HCT116 (cell line): ENCODE measurements at regions not wholly inside any gene's neighbourhood (a gene's known extent, or its start where the extent isn't known, plus 50 kb on each side); places are given as distances from the start of the nearest gene placed in this dataset.

ENCODE experiments used
- ATAC-seq: fragments of 200-7000 bp; cut with Tn5 transposase; 2 replicates; pipeline ENCODE4 v1.9.1; 2020; ENCODE audit warnings: mild to moderate bottlenecking, moderate library complexity
- BruUV-seq: library from RNA; stranded (reverse); fragments of 400-500 nt; replicated peaks from 2 replicates; lab custom pipeline; 2021; lab: Mats Ljungman, UMichigan
- CTCF ChIA-PET: fragments of 300-600 bp; sonication (Branson Sonifier 250); formaldehyde crosslinking; loops from one replicate; lab custom pipeline; 2021; ENCODE audit warnings: antibody characterized with exemption; lab: Charles Lee
- POLR2A ChIA-PET: fragments of 300-600, 350-600 bp; sonication (Branson Sonifier 250); formaldehyde crosslinking; loops from one replicate; lab custom pipeline; 2021; ENCODE audit warnings: antibody characterized with exemption; lab: Charles Lee
- RAD21 ChIA-PET, 2 experiments: fragments of 300-600 bp; sonication (Branson Sonifier 250); formaldehyde crosslinking; loops; one replicate each; lab custom pipeline; 2023; ENCODE audit warnings: low total read pairs in 2 of 2; ENCODE audit not compliant: uncharacterized antibody in 2 of 2, unreplicated experiment in 2 of 2, low non-redundant PET in 1 of 2; lab: Charles Lee
- DNase-seq: peaks from one replicate; pipeline ENCODE4 v3.0.0-alpha.2; 2010; ENCODE audit warnings: low read depth, low spot score
- H2AFZ ChIP-seq: fragments of 200-600 bp; shearing (Covaris generic), sonication (generic); 2 replicates; pipeline ENCODE4 v1.6.1; 2017; ENCODE audit warnings: low read depth, mixed run types, mixed read lengths, antibody characterized with exemption, low read length; ENCODE audit not compliant: poor library complexity, severe bottlenecking
- H3K27ac ChIP-seq: 2 replicates; pipeline ENCODE4 v1.5.1; 2012; ENCODE audit warnings: low read depth, low read length
- H3K27me3 ChIP-seq: fragments of 200-600 bp; sonication (generic); 2 replicates; pipeline ENCODE4 v1.6.1; 2016; ENCODE audit warnings: mixed run types, low read length, mixed read lengths; ENCODE audit not compliant: insufficient read depth
- H3K36me3 ChIP-seq, 2 experiments: fragments of 200-500 bp in 1 of 2; fragments of 200-600 bp in 1 of 2; sonication (Bioruptor generic) in 1 of 2; sonication (generic) in 1 of 2; 2 replicates each; pipeline versions ENCODE4 v1.5.1 to v1.6.1; 2014 to 2016; ENCODE audit warnings: low read length in 2 of 2, inconsistent platforms in 1 of 2, mixed read lengths in 1 of 2, mixed run types in 1 of 2; ENCODE audit not compliant: insufficient read depth in 2 of 2, control insufficient read depth in 1 of 2
- H3K4me1 ChIP-seq, 2 experiments: fragments of 200-600 bp in 1 of 2; sonication (generic) in 1 of 2; 2 replicates each; pipeline versions ENCODE4 v1.5.1 to v1.6.1; 2012 to 2017; ENCODE audit warnings: low read length in 2 of 2, inconsistent platforms in 1 of 2, mild to moderate bottlenecking in 1 of 2, mixed read lengths in 1 of 2, mixed run types in 1 of 2, moderate library complexity in 1 of 2; ENCODE audit not compliant: insufficient read depth in 2 of 2, control insufficient read depth in 1 of 2
- H3K4me2 ChIP-seq: fragments of 200-600 bp; sonication (generic); 2 replicates; pipeline ENCODE4 v1.6.1; 2017; ENCODE audit warnings: mixed run types, low read length, mixed read lengths
- H3K4me3 ChIP-seq, 2 experiments: fragments of 200-600 bp in 1 of 2; sonication (generic) in 1 of 2; replicated peaks in 1 of 2; 2 replicates each; pipeline ENCODE4 v1.5.1; 2011 to 2016; ENCODE audit warnings: low read length in 2 of 2, control low read depth in 1 of 2, low read depth in 1 of 2, mild to moderate bottlenecking in 1 of 2, mixed read lengths in 1 of 2, mixed run types in 1 of 2
- H3K79me2 ChIP-seq: fragments of 200-600 bp; sonication (generic); 2 replicates; pipeline ENCODE4 v1.6.1; 2017; ENCODE audit warnings: mild to moderate bottlenecking, mixed run types, low read length, moderate library complexity, mixed read lengths; ENCODE audit not compliant: insufficient read depth
- H3K9ac ChIP-seq: fragments of 200-600 bp; sonication (generic); 2 replicates; pipeline ENCODE4 v1.6.1; 2016; ENCODE audit warnings: low read length, mixed read lengths
- H3K9me2 ChIP-seq: fragments of 200-600 bp; sonication (generic), shearing (Covaris generic); 2 replicates; pipeline ENCODE4 v1.6.1; 2017; ENCODE audit warnings: mixed run types, mild to moderate bottlenecking, moderate library complexity; ENCODE audit not compliant: insufficient read depth
- H3K9me3 ChIP-seq, 2 experiments: fragments of 200-500 bp in 1 of 2; fragments of 200-600 bp in 1 of 2; sonication (Bioruptor generic) in 1 of 2; sonication (generic) in 1 of 2; 2 replicates each; pipeline ENCODE4 v1.6.1; 2014 to 2017; ENCODE audit warnings: low read length in 2 of 2, mixed read lengths in 2 of 2, inconsistent platforms in 1 of 2, low read depth in 1 of 2, mild to moderate bottlenecking in 1 of 2, mixed run types in 1 of 2, moderate library complexity in 1 of 2; ENCODE audit not compliant: control insufficient read depth in 1 of 2, insufficient read depth in 1 of 2
- H4K20me1 ChIP-seq: fragments of 200-600 bp; sonication (generic), shearing (Covaris generic); 2 replicates; pipeline ENCODE4 v1.6.1; 2017; ENCODE audit warnings: mixed run types, mild to moderate bottlenecking, moderate library complexity; ENCODE audit not compliant: insufficient read depth
- CBX3 ChIP-seq: IDR thresholded peaks from 2 replicates; pipeline ENCODE4 v1.6.1; 2012; ENCODE audit warnings: low read depth
- CEBPB ChIP-seq: IDR thresholded peaks from 2 replicates; pipeline ENCODE4 v1.6.1; 2012; ENCODE audit warnings: low read depth
- EGR1 ChIP-seq: IDR thresholded peaks from 2 replicates; pipeline ENCODE4 v1.6.1; 2012; ENCODE audit warnings: low read depth
- ELF1 ChIP-seq: IDR thresholded peaks from 2 replicates; pipeline ENCODE4 v1.6.1; 2012; ENCODE audit warnings: low read depth, borderline replicate concordance
- EZH2phosphoT487 ChIP-seq: fragments of 200-600 bp; IDR thresholded peaks from 2 replicates; pipeline ENCODE4 v1.6.1; 2018; ENCODE audit warnings: antibody characterized with exemption, borderline replicate concordance
- FOSL1 ChIP-seq: IDR thresholded peaks from 2 replicates; pipeline ENCODE4 v1.6.1; 2012; ENCODE audit warnings: low read depth
- JUND ChIP-seq: IDR thresholded peaks from 2 replicates; pipeline ENCODE4 v1.6.1; 2012
- POLR2A ChIP-seq: IDR thresholded peaks from 2 replicates; pipeline ENCODE4 v1.7.0; 2011; ENCODE audit warnings: borderline replicate concordance; ENCODE audit not compliant: insufficient read depth, insufficient read length; ENCODE audit errors: extremely low read depth
- POLR2AphosphoS5 ChIP-seq: IDR thresholded peaks from 2 replicates; pipeline ENCODE4 v1.6.1; 2011; ENCODE audit warnings: mild to moderate bottlenecking, low read depth, low read length, moderate library complexity
- SIN3A ChIP-seq: IDR thresholded peaks from 2 replicates; pipeline ENCODE4 v1.6.1; 2012; ENCODE audit warnings: low read depth
- SP1 ChIP-seq: IDR thresholded peaks from 2 replicates; pipeline ENCODE4 v1.6.1; 2012; ENCODE audit warnings: low read depth
- SRF ChIP-seq: IDR thresholded peaks from 2 replicates; pipeline ENCODE4 v1.6.1; 2012; ENCODE audit warnings: low read depth
- TCF7L2 ChIP-seq: IDR thresholded peaks from 2 replicates; pipeline ENCODE4 v1.7.0; 2011; ENCODE audit warnings: borderline replicate concordance, inconsistent platforms; ENCODE audit not compliant: insufficient read depth, insufficient read length; ENCODE audit errors: extremely low read depth
- ZFX ChIP-seq: fragments of 450-650 bp; IDR thresholded peaks from 2 replicates; pipeline ENCODE4 v1.6.1; 2017
- ZNF274 ChIP-seq: fragments of 200-500 bp; sonication (Bioruptor generic); IDR thresholded peaks from 2 replicates; pipeline ENCODE4 v1.6.1; 2014; ENCODE audit warnings: mild to moderate bottlenecking, low read depth, low read length, inconsistent platforms
- intact Hi-C: fragments of 100-400 bp; cut with micrococcal nuclease; formaldehyde crosslinking; loops from 2 replicates; pipeline ENCODE4 v1.10.0; 2022
- TF ChIP-seq, protein P1 (sequence below), 3 experiments: fragments of 200-600 bp in 1 of 3; sonication (generic) in 1 of 3; IDR thresholded peaks in 2 of 3; conservative IDR thresholded peaks in 1 of 3; 2 replicates each; pipeline ENCODE4 v1.5.1; 2012 to 2017; ENCODE audit warnings: low read depth in 2 of 3, low read length in 2 of 3, antibody characterized with exemption in 1 of 3, borderline replicate concordance in 1 of 3, control low read depth in 1 of 3, mild to moderate bottlenecking in 1 of 3, mixed read lengths in 1 of 3, mixed run types in 1 of 3, moderate library complexity in 1 of 3; ENCODE audit not compliant: insufficient read depth in 1 of 3
- TF ChIP-seq, protein P2 (sequence below): IDR thresholded peaks from 2 replicates; pipeline ENCODE4 v1.6.1; 2012
- TF ChIP-seq, protein P3 (sequence below): IDR thresholded peaks from 2 replicates; pipeline ENCODE4 v1.6.1; 2011; ENCODE audit warnings: mild to moderate bottlenecking, low read length, moderate library complexity; ENCODE audit not compliant: insufficient replicate concordance; ENCODE audit errors: extremely low read depth
- TF ChIP-seq, protein P4 (sequence below): IDR thresholded peaks from 2 replicates; pipeline ENCODE4 v1.6.1; 2012; ENCODE audit warnings: low read depth
- TF ChIP-seq, protein P5 (sequence below): IDR thresholded peaks from 2 replicates; pipeline ENCODE4 v1.6.1; 2012

DNA sequence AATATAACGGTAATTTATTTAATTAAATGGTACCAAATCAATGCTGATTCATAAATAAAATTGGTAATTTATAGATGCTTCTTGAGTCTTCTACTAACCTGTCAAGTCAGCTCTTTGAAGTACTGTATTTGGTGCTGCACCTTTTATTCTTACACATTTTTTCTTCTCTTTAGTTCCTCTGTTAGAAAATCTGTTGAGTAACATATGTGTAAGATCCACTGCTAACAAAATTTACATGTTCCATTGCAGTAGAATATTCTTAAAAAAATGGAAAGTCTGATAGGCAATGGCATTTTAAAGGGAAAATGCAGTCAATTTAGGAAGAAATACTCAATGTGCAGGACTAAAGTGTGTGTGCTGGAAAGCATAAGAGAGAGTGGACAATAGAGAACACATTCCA, 936.6 kb downstream of the ZPLD1 start (continued):
- TF ChIP-seq, protein P1, sequence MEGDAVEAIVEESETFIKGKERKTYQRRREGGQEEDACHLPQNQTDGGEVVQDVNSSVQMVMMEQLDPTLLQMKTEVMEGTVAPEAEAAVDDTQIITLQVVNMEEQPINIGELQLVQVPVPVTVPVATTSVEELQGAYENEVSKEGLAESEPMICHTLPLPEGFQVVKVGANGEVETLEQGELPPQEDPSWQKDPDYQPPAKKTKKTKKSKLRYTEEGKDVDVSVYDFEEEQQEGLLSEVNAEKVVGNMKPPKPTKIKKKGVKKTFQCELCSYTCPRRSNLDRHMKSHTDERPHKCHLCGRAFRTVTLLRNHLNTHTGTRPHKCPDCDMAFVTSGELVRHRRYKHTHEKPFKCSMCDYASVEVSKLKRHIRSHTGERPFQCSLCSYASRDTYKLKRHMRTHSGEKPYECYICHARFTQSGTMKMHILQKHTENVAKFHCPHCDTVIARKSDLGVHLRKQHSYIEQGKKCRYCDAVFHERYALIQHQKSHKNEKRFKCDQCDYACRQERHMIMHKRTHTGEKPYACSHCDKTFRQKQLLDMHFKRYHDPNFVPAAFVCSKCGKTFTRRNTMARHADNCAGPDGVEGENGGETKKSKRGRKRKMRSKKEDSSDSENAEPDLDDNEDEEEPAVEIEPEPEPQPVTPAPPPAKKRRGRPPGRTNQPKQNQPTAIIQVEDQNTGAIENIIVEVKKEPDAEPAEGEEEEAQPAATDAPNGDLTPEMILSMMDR (IDR thresholded peaks at IDR 0.05 in 2 of 3, conservative IDR thresholded peaks at IDR 0.05 in 1 of 3; ENCODE audit: borderline replicate concordance in 1 of 3, insufficient read depth in 1 of 3, low read depth in 2 of 3, low read length in 2 of 3), result no peak
- TF ChIP-seq EZH2phosphoT487, result no peak
- no peak for TF ChIP-seq CBX3
- no peak for TF ChIP-seq POLR2A
- TF ChIP-seq ZFX, result no peak
- no peak for TF ChIP-seq ZNF274
- TF ChIP-seq, all 23 proteins: peak for 0

DNA sequence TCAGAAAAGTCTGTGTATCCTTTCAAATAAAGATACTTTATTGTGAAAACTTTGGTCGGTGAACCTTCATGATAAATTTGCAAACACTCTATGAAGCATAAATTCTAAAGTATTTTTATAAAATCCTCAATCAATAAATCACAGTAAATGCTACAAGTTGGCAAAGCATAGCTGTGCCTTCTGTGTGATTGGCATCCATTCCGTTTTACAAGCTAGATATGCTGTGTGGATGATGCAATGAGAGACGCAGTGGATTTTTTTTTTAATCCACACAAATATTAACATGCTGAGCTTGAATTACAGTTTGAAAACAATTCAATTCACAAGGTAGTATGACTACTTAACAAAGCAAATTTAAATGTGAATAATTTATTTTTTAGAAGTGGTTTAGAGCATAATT, 937.2 kb downstream of the ZPLD1 start:
- TF ChIP-seq, protein P2, sequence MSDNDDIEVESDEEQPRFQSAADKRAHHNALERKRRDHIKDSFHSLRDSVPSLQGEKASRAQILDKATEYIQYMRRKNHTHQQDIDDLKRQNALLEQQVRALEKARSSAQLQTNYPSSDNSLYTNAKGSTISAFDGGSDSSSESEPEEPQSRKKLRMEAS, result no peak
- TF ChIP-seq, protein P3, sequence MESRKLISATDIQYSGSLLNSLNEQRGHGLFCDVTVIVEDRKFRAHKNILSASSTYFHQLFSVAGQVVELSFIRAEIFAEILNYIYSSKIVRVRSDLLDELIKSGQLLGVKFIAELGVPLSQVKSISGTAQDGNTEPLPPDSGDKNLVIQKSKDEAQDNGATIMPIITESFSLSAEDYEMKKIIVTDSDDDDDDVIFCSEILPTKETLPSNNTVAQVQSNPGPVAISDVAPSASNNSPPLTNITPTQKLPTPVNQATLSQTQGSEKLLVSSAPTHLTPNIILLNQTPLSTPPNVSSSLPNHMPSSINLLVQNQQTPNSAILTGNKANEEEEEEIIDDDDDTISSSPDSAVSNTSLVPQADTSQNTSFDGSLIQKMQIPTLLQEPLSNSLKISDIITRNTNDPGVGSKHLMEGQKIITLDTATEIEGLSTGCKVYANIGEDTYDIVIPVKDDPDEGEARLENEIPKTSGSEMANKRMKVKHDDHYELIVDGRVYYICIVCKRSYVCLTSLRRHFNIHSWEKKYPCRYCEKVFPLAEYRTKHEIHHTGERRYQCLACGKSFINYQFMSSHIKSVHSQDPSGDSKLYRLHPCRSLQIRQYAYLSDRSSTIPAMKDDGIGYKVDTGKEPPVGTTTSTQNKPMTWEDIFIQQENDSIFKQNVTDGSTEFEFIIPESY, result no peak
- no peak for TF ChIP-seq ZNF274
- TF ChIP-seq POLR2AphosphoS5, result no peak
- TF ChIP-seq ELF1, result no peak
- no peak for TF ChIP-seq SP1
- no peak for TF ChIP-seq FOSL1
- no peak for TF ChIP-seq CEBPB
- no peak for TF ChIP-seq TCF7L2
- no peak for TF ChIP-seq SIN3A
- TF ChIP-seq EGR1, result no peak
- TF ChIP-seq JUND, result no peak
- TF ChIP-seq SRF, result no peak
- TF ChIP-seq, protein P4, sequence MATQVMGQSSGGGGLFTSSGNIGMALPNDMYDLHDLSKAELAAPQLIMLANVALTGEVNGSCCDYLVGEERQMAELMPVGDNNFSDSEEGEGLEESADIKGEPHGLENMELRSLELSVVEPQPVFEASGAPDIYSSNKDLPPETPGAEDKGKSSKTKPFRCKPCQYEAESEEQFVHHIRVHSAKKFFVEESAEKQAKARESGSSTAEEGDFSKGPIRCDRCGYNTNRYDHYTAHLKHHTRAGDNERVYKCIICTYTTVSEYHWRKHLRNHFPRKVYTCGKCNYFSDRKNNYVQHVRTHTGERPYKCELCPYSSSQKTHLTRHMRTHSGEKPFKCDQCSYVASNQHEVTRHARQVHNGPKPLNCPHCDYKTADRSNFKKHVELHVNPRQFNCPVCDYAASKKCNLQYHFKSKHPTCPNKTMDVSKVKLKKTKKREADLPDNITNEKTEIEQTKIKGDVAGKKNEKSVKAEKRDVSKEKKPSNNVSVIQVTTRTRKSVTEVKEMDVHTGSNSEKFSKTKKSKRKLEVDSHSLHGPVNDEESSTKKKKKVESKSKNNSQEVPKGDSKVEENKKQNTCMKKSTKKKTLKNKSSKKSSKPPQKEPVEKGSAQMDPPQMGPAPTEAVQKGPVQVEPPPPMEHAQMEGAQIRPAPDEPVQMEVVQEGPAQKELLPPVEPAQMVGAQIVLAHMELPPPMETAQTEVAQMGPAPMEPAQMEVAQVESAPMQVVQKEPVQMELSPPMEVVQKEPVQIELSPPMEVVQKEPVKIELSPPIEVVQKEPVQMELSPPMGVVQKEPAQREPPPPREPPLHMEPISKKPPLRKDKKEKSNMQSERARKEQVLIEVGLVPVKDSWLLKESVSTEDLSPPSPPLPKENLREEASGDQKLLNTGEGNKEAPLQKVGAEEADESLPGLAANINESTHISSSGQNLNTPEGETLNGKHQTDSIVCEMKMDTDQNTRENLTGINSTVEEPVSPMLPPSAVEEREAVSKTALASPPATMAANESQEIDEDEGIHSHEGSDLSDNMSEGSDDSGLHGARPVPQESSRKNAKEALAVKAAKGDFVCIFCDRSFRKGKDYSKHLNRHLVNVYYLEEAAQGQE, result no peak
- TF ChIP-seq, protein P5, sequence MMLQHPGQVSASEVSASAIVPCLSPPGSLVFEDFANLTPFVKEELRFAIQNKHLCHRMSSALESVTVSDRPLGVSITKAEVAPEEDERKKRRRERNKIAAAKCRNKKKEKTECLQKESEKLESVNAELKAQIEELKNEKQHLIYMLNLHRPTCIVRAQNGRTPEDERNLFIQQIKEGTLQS, result no peak
- Histone ChIP-seq H2AFZ (no peak overlapping the region), H3K9me2 (no peaks in the 10 kb centered on the region), H3K9me3 (no peaks in the 10 kb centered on the region), H3K9ac (no peak overlapping the region), H3K4me1 (no peaks in the 10 kb centered on the region), H3K79me2 (no peaks in the 10 kb centered on the region), H3K27ac (no peak overlapping the region), H3K4me3 (no peak overlapping the region), H3K27me3 (no peaks in the 10 kb centered on the region), H3K36me3 (no peaks in the 10 kb centered on the region), H4K20me1 (no peaks in the 10 kb centered on the region), H3K4me2 (no peak overlapping the region)
- RAD21 ChIA-PET, result no interaction called here
- intact Hi-C loops, result no loop called here
- POLR2A ChIA-PET, result no interaction called here
- DNase-seq (no peak), ATAC-seq (no peak)
- BruUV-seq, result no TSS peak
- CTCF ChIA-PET, result no interaction called here
